ENCODE measurements at regions not wholly inside any gene's neighbourhood (a gene's known extent, or its start where the extent isn't known, plus 50 kb on each side); places are given as distances from the start of the nearest gene placed in this dataset.

DNA sequence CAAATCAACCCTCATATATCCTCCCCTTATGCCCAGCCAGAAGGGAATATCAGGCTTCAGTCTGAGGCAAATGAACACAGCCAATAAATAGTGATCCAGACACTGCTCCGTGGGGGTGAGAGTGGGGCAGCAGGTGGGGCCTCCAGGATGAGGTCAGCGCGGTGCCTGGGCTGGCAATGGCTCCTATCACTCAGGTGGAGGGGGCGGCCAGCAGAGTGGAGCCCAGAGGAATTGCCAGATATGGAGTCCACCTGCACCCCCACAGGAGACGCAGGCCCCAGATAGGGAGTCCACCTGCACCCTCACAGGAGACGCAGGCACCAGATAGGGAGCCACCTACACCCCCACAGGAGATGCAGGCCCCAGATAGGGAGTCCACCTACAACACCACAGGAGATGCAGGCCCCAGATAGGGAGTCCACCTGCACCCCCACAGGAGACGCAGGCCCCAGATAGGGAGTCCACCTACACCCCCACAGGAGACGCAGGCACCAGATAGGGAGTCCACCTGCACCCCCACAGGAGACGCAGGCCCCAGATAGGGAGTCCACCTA, 78.0 kb upstream of the PPP2R2D start:
- CTCF ChIA-PET (ENCODE audit: low intra/inter-chr PET ratio, low total read pairs): no interaction called here
- no peak overlapping the region for H2AFZ ChIP-seq (ENCODE audit: low read length)
- TF ChIP-seq, protein P1, sequence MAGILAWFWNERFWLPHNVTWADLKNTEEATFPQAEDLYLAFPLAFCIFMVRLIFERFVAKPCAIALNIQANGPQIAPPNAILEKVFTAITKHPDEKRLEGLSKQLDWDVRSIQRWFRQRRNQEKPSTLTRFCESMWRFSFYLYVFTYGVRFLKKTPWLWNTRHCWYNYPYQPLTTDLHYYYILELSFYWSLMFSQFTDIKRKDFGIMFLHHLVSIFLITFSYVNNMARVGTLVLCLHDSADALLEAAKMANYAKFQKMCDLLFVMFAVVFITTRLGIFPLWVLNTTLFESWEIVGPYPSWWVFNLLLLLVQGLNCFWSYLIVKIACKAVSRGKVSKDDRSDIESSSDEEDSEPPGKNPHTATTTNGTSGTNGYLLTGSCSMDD (CRISPR knock-in tag; IDR thresholded peaks at IDR 0.05): no peak
- no peak for TF ChIP-seq ZNF142 (CRISPR knock-in tag; IDR thresholded peaks at IDR 0.05)
- TF ChIP-seq, protein P2, sequence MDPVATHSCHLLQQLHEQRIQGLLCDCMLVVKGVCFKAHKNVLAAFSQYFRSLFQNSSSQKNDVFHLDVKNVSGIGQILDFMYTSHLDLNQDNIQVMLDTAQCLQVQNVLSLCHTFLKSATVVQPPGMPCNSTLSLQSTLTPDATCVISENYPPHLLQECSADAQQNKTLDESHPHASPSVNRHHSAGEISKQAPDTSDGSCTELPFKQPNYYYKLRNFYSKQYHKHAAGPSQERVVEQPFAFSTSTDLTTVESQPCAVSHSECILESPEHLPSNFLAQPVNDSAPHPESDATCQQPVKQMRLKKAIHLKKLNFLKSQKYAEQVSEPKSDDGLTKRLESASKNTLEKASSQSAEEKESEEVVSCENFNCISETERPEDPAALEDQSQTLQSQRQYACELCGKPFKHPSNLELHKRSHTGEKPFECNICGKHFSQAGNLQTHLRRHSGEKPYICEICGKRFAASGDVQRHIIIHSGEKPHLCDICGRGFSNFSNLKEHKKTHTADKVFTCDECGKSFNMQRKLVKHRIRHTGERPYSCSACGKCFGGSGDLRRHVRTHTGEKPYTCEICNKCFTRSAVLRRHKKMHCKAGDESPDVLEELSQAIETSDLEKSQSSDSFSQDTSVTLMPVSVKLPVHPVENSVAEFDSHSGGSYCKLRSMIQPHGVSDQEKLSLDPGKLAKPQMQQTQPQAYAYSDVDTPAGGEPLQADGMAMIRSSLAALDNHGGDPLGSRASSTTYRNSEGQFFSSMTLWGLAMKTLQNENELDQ (CRISPR knock-in tag; IDR thresholded peaks at IDR 0.05; ENCODE audit: borderline replicate concordance): no peak
- TF ChIP-seq ZNF572 (CRISPR knock-in tag; IDR thresholded peaks at IDR 0.05): no peak
- no peak for TF ChIP-seq ZFP36 (IDR thresholded peaks at IDR 0.05; ENCODE audit: borderline replicate concordance, low read depth, low read length, partially characterized antibody)
- no peak for TF ChIP-seq ZNF780A (CRISPR knock-in tag; IDR thresholded peaks at IDR 0.05)
- TF ChIP-seq SIN3A (IDR thresholded peaks at IDR 0.05; ENCODE audit: borderline replicate concordance, low read depth, low read length): no peak
- TF ChIP-seq ETV5 (CRISPR knock-in tag; IDR thresholded peaks at IDR 0.05; ENCODE audit: borderline replicate concordance): no peak
- TF ChIP-seq IKZF4 (CRISPR knock-in tag; IDR thresholded peaks at IDR 0.05; ENCODE audit: borderline replicate concordance, low read depth, not compliant biosample characterization): no peak
- TF ChIP-seq SKIL (CRISPR knock-in tag; IDR thresholded peaks at IDR 0.05; ENCODE audit: borderline replicate concordance): no peak
- TF ChIP-seq YEATS4 (CRISPR knock-in tag; IDR thresholded peaks at IDR 0.05; ENCODE audit: borderline replicate concordance): no peak
- TF ChIP-seq, protein P3, sequence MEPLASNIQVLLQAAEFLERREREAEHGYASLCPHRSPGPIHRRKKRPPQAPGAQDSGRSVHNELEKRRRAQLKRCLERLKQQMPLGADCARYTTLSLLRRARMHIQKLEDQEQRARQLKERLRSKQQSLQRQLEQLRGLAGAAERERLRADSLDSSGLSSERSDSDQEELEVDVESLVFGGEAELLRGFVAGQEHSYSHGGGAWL (CRISPR knock-in tag; IDR thresholded peaks at IDR 0.05): no peak

More for the DNA sequence above, 78.0 kb upstream of the PPP2R2D start:
- no peaks in the 10 kb centered on the region for H3K9me3 ChIP-seq (ENCODE audit: low read length)
- WGBS (ENCODE audit: low lambda C conversion rate): 63% methylated on average over 4 of the region's 9 CpGs
- BruUV-seq (replicated peaks): no TSS peak
- H3K36me3 ChIP-seq (replicated peaks in 1 of 2; ENCODE audit: control insufficient read depth in 1 of 2, insufficient read depth in 2 of 2, low read length in 2 of 2): no peaks in the 10 kb centered on the region
- ATAC-seq (no peak), FAIRE-seq (no peak), DNase-seq (ENCODE audit: low spot score) (no peak)
- in situ Hi-C loops (cut with HindIII; ENCODE audit: extremely low pct_ligation_motif_present, low pct_unique_long_range_greater_than_20kb) (no loop called here), intact Hi-C loops (cut with micrococcal nuclease; ENCODE audit: unreplicated experiment) (no loop called here)
- no peaks in the 10 kb centered on the region for H3K4me1 ChIP-seq (ENCODE audit: insufficient read depth, low read length)
- no peak overlapping the region for H3K4me2 ChIP-seq (ENCODE audit: low read depth, low read length)
- H3K4me3 ChIP-seq (replicated peaks in 1 of 3; ENCODE audit: insufficient read depth in 1 of 3, low read depth in 2 of 3, low read length in 3 of 3): no peak overlapping the region
- no peaks in the 10 kb centered on the region for H3K79me2 ChIP-seq (ENCODE audit: insufficient read depth, low read length)
- peaks cover 0 to 34% of the 10 kb centered on the region in 2 experiments; a peak in 4 of 5 replicates for H3K27me3 ChIP-seq (ENCODE audit: control insufficient read depth in 1 of 2, insufficient read depth in 2 of 2, low read length in 2 of 2)
- H4K20me1 ChIP-seq (ENCODE audit: insufficient read depth, low read length): no peaks in the 10 kb centered on the region
- no peak overlapping the region for H3K27ac ChIP-seq (ENCODE audit: extremely low read length, insufficient read depth, low read length)
- H3K9ac ChIP-seq (ENCODE audit: insufficient read depth, low read depth, low read length): no peak overlapping the region
- POLR2A ChIA-PET: no interaction called here
